Bone marrow (tissue), 2 donors: ENCODE measurements at regions not wholly inside any gene's neighbourhood (a gene's known extent, or its start where the extent isn't known, plus 50 kb on each side); places are given as distances from the start of the nearest gene placed in this dataset.

Source experiments
- DNase-seq, 2 donors: peaks; one replicate each; lab custom pipeline; 2025; lab: John Stamatoyannopoulos, UW

- DNase-seq = no peak
These were observed 421.7 kb upstream of the GOLIM4 start for GRCh38 chr3:168517249-168518071.

- no peak for DNase-seq
These were observed 418.5 kb upstream of the GOLIM4 start for GRCh38 chr3:168514252-168514651.

GRCh38 chr3:168512802-168513201 lies 417.1 kb upstream of the GOLIM4 start:
- DNase-seq = no peak

GRCh38 chr3:168511428-168512014 lies 415.8 kb upstream of the GOLIM4 start:
- DNase-seq = no peak

GRCh38 chr3:168506589-168506988 lies 410.9 kb upstream of the GOLIM4 start:
- DNase-seq = no peak

GRCh38 chr3:168501570-168501969 lies 405.8 kb upstream of the GOLIM4 start:
- no peak for DNase-seq

- DNase-seq = no peak
These were observed 402.5 kb upstream of the GOLIM4 start for GRCh38 chr3:168498194-168498593.

GRCh38 chr3:168497741-168498140 lies 402.0 kb upstream of the GOLIM4 start:
- no peak for DNase-seq

- DNase-seq = no peak
These were observed 401.5 kb upstream of the GOLIM4 start for GRCh38 chr3:168497183-168497582.

GRCh38 chr3:168495932-168496331 lies 400.2 kb upstream of the GOLIM4 start:
- no peak for DNase-seq

- no peak for DNase-seq
These were observed 399.5 kb upstream of the GOLIM4 start for GRCh38 chr3:168495270-168495669.

GRCh38 chr3:168493412-168494205 lies 397.9 kb upstream of the GOLIM4 start:
- no peak for DNase-seq

GRCh38 chr3:168490981-168491380 lies 395.3 kb upstream of the GOLIM4 start:
- DNase-seq = no peak

GRCh38 chr3:168489301-168489700 lies 393.6 kb upstream of the GOLIM4 start:
- no peak for DNase-seq

- DNase-seq = no peak
These were observed 390.2 kb upstream of the GOLIM4 start for GRCh38 chr3:168485936-168486335.

- no peak for DNase-seq
These were observed 380.7 kb upstream of the GOLIM4 start for GRCh38 chr3:168476360-168476980.

GRCh38 chr3:168475704-168476103 lies 380.0 kb upstream of the GOLIM4 start:
- no peak for DNase-seq

- DNase-seq = no peak
These were observed 377.7 kb upstream of the GOLIM4 start for GRCh38 chr3:168473334-168473890.

GRCh38 chr3:168472783-168473182 lies 377.1 kb upstream of the GOLIM4 start:
- DNase-seq = no peak

GRCh38 chr3:168470380-168470779 lies 374.7 kb upstream of the GOLIM4 start:
- DNase-seq = no peak

GRCh38 chr3:168469436-168469835 lies 373.7 kb upstream of the GOLIM4 start:
- no peak for DNase-seq

GRCh38 chr3:168467115-168467714 lies 371.5 kb upstream of the GOLIM4 start:
- peak in 1 of 2 donors; percentile 44 for DNase-seq
